Epithelial cell of esophagus (primary cell): ENCODE measurements at regions not wholly inside any gene's neighbourhood (a gene's known extent, or its start where the extent isn't known, plus 50 kb on each side); places are given as distances from the start of the nearest gene placed in this dataset.

Experiments
- DNase-seq: peaks from one replicate; pipeline ENCODE4 v3.0.0; 2010; ENCODE audit warnings: low read depth
- H3K4me3 ChIP-seq: 2 replicates; pipeline ENCODE4 v1.5.1; 2011; ENCODE audit warnings: mild to moderate bottlenecking, low read length, control low read depth
- TF ChIP-seq, protein P1 (sequence below): IDR thresholded peaks from 2 replicates; pipeline ENCODE4 v1.5.1; 2011; ENCODE audit warnings: low read depth, mild to moderate bottlenecking, low read length, control low read depth, inconsistent platforms; ENCODE audit not compliant: insufficient read depth; ENCODE audit errors: missing control alignments

DNA sequence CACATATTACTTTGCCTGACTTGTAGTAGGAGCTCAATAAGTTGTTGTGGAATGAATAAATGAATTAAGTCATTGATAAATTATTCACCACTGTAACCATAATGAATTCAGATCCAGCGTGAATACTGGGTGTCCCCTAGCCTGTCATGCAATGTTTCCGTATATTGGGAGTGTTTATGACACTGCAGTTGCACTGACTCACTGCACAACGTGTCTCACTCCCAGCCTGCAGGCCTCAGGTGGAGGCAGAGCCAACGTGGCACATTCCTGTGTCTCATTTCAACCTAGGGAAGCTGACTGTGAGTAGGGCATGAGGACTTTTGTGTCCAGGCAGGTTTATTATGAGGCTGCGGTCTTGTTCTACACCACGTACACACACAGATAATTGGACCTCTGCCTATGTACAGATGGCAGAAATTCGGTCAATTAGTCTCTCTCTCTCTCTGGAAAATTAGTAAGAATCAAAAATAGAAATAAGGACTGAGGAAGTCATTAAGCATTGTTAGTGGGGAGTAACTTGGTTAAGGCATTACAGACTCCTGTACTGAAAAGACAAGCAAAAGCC lies 299.1 kb upstream of the IGFBP3 start:
- peak; percentile 99 for DNase-seq
- TF ChIP-seq, protein P1, sequence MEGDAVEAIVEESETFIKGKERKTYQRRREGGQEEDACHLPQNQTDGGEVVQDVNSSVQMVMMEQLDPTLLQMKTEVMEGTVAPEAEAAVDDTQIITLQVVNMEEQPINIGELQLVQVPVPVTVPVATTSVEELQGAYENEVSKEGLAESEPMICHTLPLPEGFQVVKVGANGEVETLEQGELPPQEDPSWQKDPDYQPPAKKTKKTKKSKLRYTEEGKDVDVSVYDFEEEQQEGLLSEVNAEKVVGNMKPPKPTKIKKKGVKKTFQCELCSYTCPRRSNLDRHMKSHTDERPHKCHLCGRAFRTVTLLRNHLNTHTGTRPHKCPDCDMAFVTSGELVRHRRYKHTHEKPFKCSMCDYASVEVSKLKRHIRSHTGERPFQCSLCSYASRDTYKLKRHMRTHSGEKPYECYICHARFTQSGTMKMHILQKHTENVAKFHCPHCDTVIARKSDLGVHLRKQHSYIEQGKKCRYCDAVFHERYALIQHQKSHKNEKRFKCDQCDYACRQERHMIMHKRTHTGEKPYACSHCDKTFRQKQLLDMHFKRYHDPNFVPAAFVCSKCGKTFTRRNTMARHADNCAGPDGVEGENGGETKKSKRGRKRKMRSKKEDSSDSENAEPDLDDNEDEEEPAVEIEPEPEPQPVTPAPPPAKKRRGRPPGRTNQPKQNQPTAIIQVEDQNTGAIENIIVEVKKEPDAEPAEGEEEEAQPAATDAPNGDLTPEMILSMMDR: no peak
- no peak overlapping the region for H3K4me3 ChIP-seq

GRCh38 chr7:46218461-46219200 lies 297.6 kb upstream of the IGFBP3 start:
- TF ChIP-seq, protein P1: no peak
- DNase-seq: no peak
- no peak overlapping the region for H3K4me3 ChIP-seq

GRCh38 chr7:46215987-46216567 lies 295.0 kb upstream of the IGFBP3 start:
- TF ChIP-seq, protein P1: no peak
- peak; percentile 48 for DNase-seq
- H3K4me3 ChIP-seq: no peak overlapping the region

DNA sequence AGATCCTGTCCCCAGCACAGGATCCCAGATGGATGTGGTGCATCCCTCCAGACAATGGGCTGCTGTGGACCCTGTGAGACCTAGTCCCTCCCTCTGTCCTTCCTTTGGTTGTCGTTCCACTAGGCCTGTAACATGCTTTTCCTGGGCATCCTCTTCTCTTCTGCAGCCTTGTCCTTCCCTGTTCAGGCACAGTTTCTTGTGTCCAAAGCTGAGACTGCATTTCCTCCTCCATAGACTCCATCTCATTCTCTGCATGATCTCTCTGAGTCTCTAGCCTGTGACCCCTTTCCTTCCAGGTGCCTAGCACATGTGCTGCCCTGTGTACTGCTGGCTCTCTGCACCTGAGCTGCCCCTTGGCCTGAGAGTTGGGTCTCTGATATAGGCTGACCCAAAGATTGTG lies 293.5 kb upstream of the IGFBP3 start:
- TF ChIP-seq, protein P1: no peak
- DNase-seq: no peak

GRCh38 chr7:46213154-46213537 lies 292.1 kb upstream of the IGFBP3 start:
- TF ChIP-seq, protein P1: no peak
- DNase-seq: no peak
- no peak overlapping the region for H3K4me3 ChIP-seq

More for the DNA sequence above, 293.5 kb upstream of the IGFBP3 start:
- H3K4me3 ChIP-seq: no peak overlapping the region

DNA sequence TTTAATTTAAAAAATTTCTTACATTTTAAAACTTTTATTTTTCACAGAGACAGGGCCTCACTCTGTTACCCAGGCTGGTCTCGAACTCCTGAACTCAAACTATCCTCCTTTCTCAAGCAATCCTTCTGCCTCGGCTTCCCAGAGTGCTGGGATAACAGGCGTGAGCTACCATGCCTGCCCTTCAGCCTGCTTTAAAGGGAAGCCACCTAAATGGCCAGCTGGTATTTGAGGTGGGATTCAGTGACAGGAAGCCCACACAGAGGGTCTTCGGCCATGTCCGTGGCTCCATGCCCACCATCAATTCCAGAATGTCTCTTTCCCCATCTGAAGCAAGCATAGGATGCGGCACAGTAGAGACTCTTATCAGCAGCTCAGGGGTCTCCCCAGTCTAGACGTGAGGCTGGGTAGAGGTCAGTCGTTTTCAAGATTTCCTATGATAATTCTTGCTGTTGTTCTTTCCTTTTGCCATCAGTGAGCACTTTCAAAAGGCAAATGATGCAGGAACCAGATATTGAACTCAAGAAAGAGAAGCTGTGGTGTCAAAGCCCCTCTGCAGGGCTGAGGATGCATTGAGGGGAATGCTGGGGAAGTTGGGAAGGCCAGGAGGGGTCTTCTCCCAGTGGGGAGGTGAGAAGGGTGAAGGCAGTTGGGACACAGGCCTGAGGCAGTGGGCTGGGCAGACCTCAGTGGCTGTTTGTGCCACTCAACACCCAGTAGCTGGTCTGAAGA lies 291.5 kb upstream of the IGFBP3 start:
- TF ChIP-seq, protein P1: no peak
- DNase-seq: no peak

More for the DNA sequence above, 291.5 kb upstream of the IGFBP3 start:
- no peak overlapping the region for H3K4me3 ChIP-seq
